Esophagus (tissue), 2 donors: ENCODE measurements at regions not wholly inside any gene's neighbourhood (a gene's known extent, or its start where the extent isn't known, plus 50 kb on each side); places are given as distances from the start of the nearest gene placed in this dataset.

ENCODE experiments used
- H3K27ac ChIP-seq, 2 donors: one replicate each; pipeline ENCODE4 v1.5.1; 2013; ENCODE audit warnings: low read depth in 2 of 2, mild to moderate bottlenecking in 2 of 2, inconsistent platforms in 1 of 2, low read length in 1 of 2, moderate library complexity in 1 of 2
- H3K27me3 ChIP-seq, 2 donors: one replicate each; pipeline ENCODE4 v1.6.1; 2013; ENCODE audit warnings: low read length in 2 of 2, control low read depth in 1 of 2, mild to moderate bottlenecking in 1 of 2; ENCODE audit not compliant: insufficient read depth in 2 of 2, control insufficient read depth in 1 of 2
- H3K36me3 ChIP-seq, 2 donors: one replicate each; pipeline ENCODE4 v1.6.1; 2013; ENCODE audit warnings: low read length in 1 of 2; ENCODE audit not compliant: control insufficient read depth in 2 of 2, insufficient read depth in 2 of 2
- H3K4me1 ChIP-seq, 2 donors: one replicate each; pipeline ENCODE4 v1.6.1; 2013; ENCODE audit warnings: low read length in 1 of 2; ENCODE audit not compliant: control insufficient read depth in 2 of 2, insufficient read depth in 2 of 2
- H3K4me3 ChIP-seq, 2 donors: one replicate each; pipeline ENCODE4 v1.5.1; 2013; ENCODE audit warnings: low read length in 2 of 2, mild to moderate bottlenecking in 2 of 2, low read depth in 1 of 2, moderate library complexity in 1 of 2
- H3K9me3 ChIP-seq, 2 donors: one replicate each; pipeline ENCODE4 v1.6.1; 2013; ENCODE audit warnings: mild to moderate bottlenecking in 2 of 2, low read depth in 1 of 2, low read length in 1 of 2, moderate library complexity in 1 of 2; ENCODE audit not compliant: control insufficient read depth in 2 of 2, insufficient read depth in 1 of 2
- WGBS, 2 donors: extraction: QIAGEN DNeasy Blood & Tissue Kit; methylation state at CpG; one replicate each; pipeline ENCODE4 v1.1.7; 2013; 5-methylcytosine and 5-hydroxymethylcytosine counted together
- donor health status: healthy with polysubstance abuse.
- donor health status: Bipolar disorder and iron deficiency.

GRCh38 chr6:132932588-132932987, 118.2 kb downstream of the RPS12 start:
- Histone ChIP-seq H3K4me1 (no peaks in the 10 kb centered on the region), H3K27ac (no peak overlapping the region), H3K4me3 (no peak overlapping the region), H3K27me3 (no peaks in the 10 kb centered on the region), H3K9me3 (no peaks in the 10 kb centered on the region), H3K36me3 (no peaks in the 10 kb centered on the region)
- 74 to 77% methylated on average over 9 of the region's 9 CpGs for WGBS, 2 donors

GRCh38 chr6:132933090-132933489, 118.7 kb downstream of the RPS12 start:
- H3K4me1 ChIP-seq = no peaks in the 10 kb centered on the region
- H3K36me3 ChIP-seq = no peaks in the 10 kb centered on the region
- H3K9me3 ChIP-seq = no peaks in the 10 kb centered on the region
- 32 to 37% methylated on average over 8 of the region's 8 CpGs for WGBS, 2 donors
- no peak overlapping the region for H3K4me3 ChIP-seq
- no peaks in the 10 kb centered on the region for H3K27me3 ChIP-seq
- no peak overlapping the region for H3K27ac ChIP-seq

GRCh38 chr6:132934496-132934895, 120.1 kb downstream of the RPS12 start:
- Histone ChIP-seq H3K4me1 (no peaks in the 10 kb centered on the region), H3K9me3 (no peaks in the 10 kb centered on the region)
- 50 to 70% methylated on average over 4 of the region's 4 CpGs for WGBS, 2 donors

GRCh38 chr6:132936646-132937045, 122.3 kb downstream of the RPS12 start:
- H3K4me1 ChIP-seq = no peaks in the 10 kb centered on the region
- no peaks in the 10 kb centered on the region for H3K9me3 ChIP-seq
- H3K27me3 ChIP-seq = no peaks in the 10 kb centered on the region
- no peak overlapping the region for H3K4me3 ChIP-seq
- WGBS, 2 donors = 59 to 79% methylated on average over 2 of the region's 2 CpGs
- no peaks in the 10 kb centered on the region for H3K36me3 ChIP-seq
- H3K27ac ChIP-seq = no peak overlapping the region

More at GRCh38 chr6:132934496-132934895, 120.1 kb downstream of the RPS12 start:
- H3K27ac ChIP-seq = no peak overlapping the region
- H3K27me3 ChIP-seq = no peaks in the 10 kb centered on the region
- no peaks in the 10 kb centered on the region for H3K36me3 ChIP-seq
- no peak overlapping the region for H3K4me3 ChIP-seq

GRCh38 chr6:132937466-132937906, 123.1 kb downstream of the RPS12 start:
- no peaks in the 10 kb centered on the region for H3K27me3 ChIP-seq
- H3K4me1 ChIP-seq = no peaks in the 10 kb centered on the region
- no peak overlapping the region for H3K27ac ChIP-seq
- no peaks in the 10 kb centered on the region for H3K36me3 ChIP-seq
- no peaks in the 10 kb centered on the region for H3K9me3 ChIP-seq
- WGBS, 2 donors = 32 to 33% methylated on average over 5 of the region's 5 CpGs
- no peak overlapping the region for H3K4me3 ChIP-seq

GRCh38 chr6:132948889-132949288, 134.5 kb downstream of the RPS12 start:
- Histone ChIP-seq H3K4me3 (no peak overlapping the region), H3K36me3 (no peaks in the 10 kb centered on the region), H3K27ac (no peak overlapping the region), H3K9me3 (no peaks in the 10 kb centered on the region), H3K4me1 (no peaks in the 10 kb centered on the region), H3K27me3 (no peaks in the 10 kb centered on the region)
- 75 to 77% methylated on average over 5 of the region's 5 CpGs for WGBS, 2 donors

GRCh38 chr6:132950566-132950965, 136.2 kb downstream of the RPS12 start:
- Histone ChIP-seq H3K4me3 (no peak overlapping the region), H3K27me3 (no peaks in the 10 kb centered on the region), H3K27ac (no peak overlapping the region), H3K36me3 (no peaks in the 10 kb centered on the region), H3K4me1 (no peaks in the 10 kb centered on the region), H3K9me3 (no peaks in the 10 kb centered on the region)
- WGBS, 2 donors = 79 to 83% methylated on average over 3 of the region's 3 CpGs

- H3K27ac ChIP-seq = no peak overlapping the region
- H3K27me3 ChIP-seq = no peaks in the 10 kb centered on the region
- no peaks in the 10 kb centered on the region for H3K9me3 ChIP-seq
- no peaks in the 10 kb centered on the region for H3K4me1 ChIP-seq
- H3K36me3 ChIP-seq = no peaks in the 10 kb centered on the region
- H3K4me3 ChIP-seq = no peak overlapping the region
- WGBS, 2 donors = 54 to 60% methylated on average over 6 of the region's 6 CpGs
Observed at GRCh38 chr6:132952031-132952867, 137.9 kb downstream of the RPS12 start.

GRCh38 chr6:132952986-132953385, 138.6 kb downstream of the RPS12 start:
- H3K4me3 ChIP-seq = no peak overlapping the region
- no peaks in the 10 kb centered on the region for H3K4me1 ChIP-seq
- 54 to 57% methylated on average over 3 of the region's 3 CpGs for WGBS, 2 donors
- H3K9me3 ChIP-seq = no peaks in the 10 kb centered on the region
- H3K36me3 ChIP-seq = no peaks in the 10 kb centered on the region
- no peak overlapping the region for H3K27ac ChIP-seq
- H3K27me3 ChIP-seq = no peaks in the 10 kb centered on the region

GRCh38 chr6:132954222-132954621, 139.9 kb downstream of the RPS12 start:
- Histone ChIP-seq H3K36me3 (no peaks in the 10 kb centered on the region), H3K27me3 (no peaks in the 10 kb centered on the region), H3K27ac (no peak overlapping the region), H3K4me3 (no peak overlapping the region), H3K4me1 (no peaks in the 10 kb centered on the region), H3K9me3 (no peaks in the 10 kb centered on the region)
- 76 to 81% methylated on average over 9 of the region's 9 CpGs for WGBS, 2 donors
